ENCODE measurements at regions not wholly inside any gene's neighbourhood (a gene's known extent, or its start where the extent isn't known, plus 50 kb on each side); places are given as distances from the start of the nearest gene placed in this dataset.

DNA sequence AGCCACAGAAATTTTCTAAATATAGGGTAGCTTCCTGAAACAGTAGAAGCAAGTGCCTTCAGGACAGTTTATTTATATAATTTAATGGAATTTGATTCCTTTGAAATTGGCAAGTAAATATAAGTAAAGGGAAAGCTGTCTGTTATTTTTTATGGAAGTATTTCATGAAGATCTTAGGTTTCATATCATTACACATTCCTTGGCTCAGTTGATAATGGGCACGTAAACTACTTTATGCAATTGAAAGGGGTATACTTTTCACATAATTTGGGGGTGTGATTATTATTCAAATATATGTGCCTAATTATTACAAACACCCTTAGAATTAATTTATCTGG is 71.1 kb upstream of the RAP1B start:
- TF ChIP-seq, protein P1, sequence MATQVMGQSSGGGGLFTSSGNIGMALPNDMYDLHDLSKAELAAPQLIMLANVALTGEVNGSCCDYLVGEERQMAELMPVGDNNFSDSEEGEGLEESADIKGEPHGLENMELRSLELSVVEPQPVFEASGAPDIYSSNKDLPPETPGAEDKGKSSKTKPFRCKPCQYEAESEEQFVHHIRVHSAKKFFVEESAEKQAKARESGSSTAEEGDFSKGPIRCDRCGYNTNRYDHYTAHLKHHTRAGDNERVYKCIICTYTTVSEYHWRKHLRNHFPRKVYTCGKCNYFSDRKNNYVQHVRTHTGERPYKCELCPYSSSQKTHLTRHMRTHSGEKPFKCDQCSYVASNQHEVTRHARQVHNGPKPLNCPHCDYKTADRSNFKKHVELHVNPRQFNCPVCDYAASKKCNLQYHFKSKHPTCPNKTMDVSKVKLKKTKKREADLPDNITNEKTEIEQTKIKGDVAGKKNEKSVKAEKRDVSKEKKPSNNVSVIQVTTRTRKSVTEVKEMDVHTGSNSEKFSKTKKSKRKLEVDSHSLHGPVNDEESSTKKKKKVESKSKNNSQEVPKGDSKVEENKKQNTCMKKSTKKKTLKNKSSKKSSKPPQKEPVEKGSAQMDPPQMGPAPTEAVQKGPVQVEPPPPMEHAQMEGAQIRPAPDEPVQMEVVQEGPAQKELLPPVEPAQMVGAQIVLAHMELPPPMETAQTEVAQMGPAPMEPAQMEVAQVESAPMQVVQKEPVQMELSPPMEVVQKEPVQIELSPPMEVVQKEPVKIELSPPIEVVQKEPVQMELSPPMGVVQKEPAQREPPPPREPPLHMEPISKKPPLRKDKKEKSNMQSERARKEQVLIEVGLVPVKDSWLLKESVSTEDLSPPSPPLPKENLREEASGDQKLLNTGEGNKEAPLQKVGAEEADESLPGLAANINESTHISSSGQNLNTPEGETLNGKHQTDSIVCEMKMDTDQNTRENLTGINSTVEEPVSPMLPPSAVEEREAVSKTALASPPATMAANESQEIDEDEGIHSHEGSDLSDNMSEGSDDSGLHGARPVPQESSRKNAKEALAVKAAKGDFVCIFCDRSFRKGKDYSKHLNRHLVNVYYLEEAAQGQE (IDR thresholded peaks at IDR 0.05; ENCODE audit: insufficient replicate concordance, low read depth), result no peak
- no peak for TF ChIP-seq POLR2AphosphoS5 (IDR thresholded peaks at IDR 0.05; ENCODE audit: low read depth)
